Peyer's patch (tissue), 4 donors: ENCODE measurements at regions not wholly inside any gene's neighbourhood (a gene's known extent, or its start where the extent isn't known, plus 50 kb on each side); places are given as distances from the start of the nearest gene placed in this dataset.

ENCODE experiments used
- CTCF ChIP-seq, 6 experiments: fragments of 450-650 bp in 4 of 6; fragments of 200-600 bp in 2 of 6; sonication (generic) in 1 of 6; IDR thresholded peaks; one replicate each; pipeline ENCODE4 v1.5.1; 2017 to 2019; ENCODE audit warnings: antibody characterized with exemption in 6 of 6, mild to moderate bottlenecking in 3 of 6, moderate library complexity in 1 of 6
- POLR2A ChIP-seq, 2 donors: fragments of 450-650 bp; IDR thresholded peaks; one replicate each; pipeline ENCODE4 v1.5.1; 2017; ENCODE audit warnings: antibody characterized with exemption in 2 of 2, mild to moderate bottlenecking in 2 of 2, moderate library complexity in 2 of 2

DNA sequence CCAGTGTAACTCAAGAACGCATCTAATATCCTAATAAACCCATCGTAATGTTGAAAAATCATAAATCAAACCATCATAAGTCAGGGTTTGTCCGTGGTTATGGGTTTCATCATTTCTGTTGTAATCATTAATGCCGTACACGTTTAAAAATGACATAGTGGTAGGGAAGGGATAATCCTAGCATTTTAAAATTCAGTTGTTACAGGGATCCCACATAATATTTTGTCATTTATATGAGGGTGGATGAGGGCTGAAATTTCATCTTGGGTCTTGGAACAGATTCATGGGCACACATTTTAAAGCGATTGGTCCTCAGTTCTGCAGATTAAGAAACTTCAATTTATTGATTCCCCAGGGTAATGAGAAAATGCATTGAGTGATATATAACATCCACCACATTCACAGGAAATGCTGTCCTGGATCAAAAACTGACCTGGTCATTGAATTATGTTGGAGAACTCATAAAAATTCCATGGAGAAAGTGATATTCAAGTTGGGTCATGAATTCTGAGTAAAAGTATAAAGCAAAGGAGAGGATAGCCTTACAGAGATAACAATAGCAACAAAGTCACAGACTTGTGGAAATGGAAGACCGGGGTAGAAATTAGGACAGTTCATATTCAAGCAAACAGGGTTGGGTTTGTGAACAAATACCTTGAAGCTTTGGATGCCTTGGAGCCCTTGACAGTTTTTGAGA is 1527.3 kb upstream of the TPTE start:
- no peak for TF ChIP-seq CTCF (IDR thresholded peaks at IDR 0.05)
- TF ChIP-seq POLR2A (IDR thresholded peaks at IDR 0.05), result no peak
